GM21367 (cell line): ENCODE measurements at regions not wholly inside any gene's neighbourhood (a gene's known extent, or its start where the extent isn't known, plus 50 kb on each side); places are given as distances from the start of the nearest gene placed in this dataset.
"Not testable (repeated sequence)": the region's sequence is repeated elsewhere in the genome, so short reads cannot be mapped to it uniquely, and the experiment has no call there.

Source experiments
- ATAC-seq: cut with Tn5 transposase; IDR thresholded peaks from one replicate; pipeline ENCODE4 v1.9.1; 2021; ENCODE audit not compliant: unreplicated experiment

GRCh38 chr5:92255605-92256004 lies 872.5 kb upstream of the ARRDC3 start:
- ATAC-seq = not testable (repeated sequence)

GRCh38 chr5:92248518-92248917 lies 865.4 kb upstream of the ARRDC3 start:
- no peak for ATAC-seq

GRCh38 chr5:92242170-92242569 lies 859.1 kb upstream of the ARRDC3 start:
- ATAC-seq = no peak

- ATAC-seq = no peak
Measured at GRCh38 chr5:92237896-92238295, 854.8 kb upstream of the ARRDC3 start.

GRCh38 chr5:92222449-92222848 lies 839.3 kb upstream of the ARRDC3 start:
- no peak for ATAC-seq

- not testable (repeated sequence) for ATAC-seq
Measured at GRCh38 chr5:92216852-92217251, 833.7 kb upstream of the ARRDC3 start.

- no peak for ATAC-seq
Measured at GRCh38 chr5:92215116-92215515, 832.0 kb upstream of the ARRDC3 start.

GRCh38 chr5:92208265-92208664 lies 825.1 kb upstream of the ARRDC3 start:
- ATAC-seq = no peak

- no peak for ATAC-seq
Measured at GRCh38 chr5:92207151-92207550, 824.0 kb upstream of the ARRDC3 start.

- ATAC-seq = no peak
Measured at GRCh38 chr5:92206681-92207080, 823.6 kb upstream of the ARRDC3 start.

- not testable (repeated sequence) for ATAC-seq
Measured at GRCh38 chr5:92199035-92199434, 815.9 kb upstream of the ARRDC3 start.

- ATAC-seq = no peak
Measured at GRCh38 chr5:92181656-92182055, 798.5 kb upstream of the ARRDC3 start.

GRCh38 chr5:92180391-92180790 lies 797.3 kb upstream of the ARRDC3 start:
- ATAC-seq = no peak

GRCh38 chr5:92179651-92180050 lies 796.5 kb upstream of the ARRDC3 start:
- no peak for ATAC-seq

GRCh38 chr5:92177926-92178487 lies 794.9 kb upstream of the ARRDC3 start:
- no peak for ATAC-seq

- no peak for ATAC-seq
Measured at GRCh38 chr5:92163906-92164305, 780.8 kb upstream of the ARRDC3 start.

- no peak for ATAC-seq
Measured at GRCh38 chr5:92147798-92148197, 764.7 kb upstream of the ARRDC3 start.

GRCh38 chr5:92147266-92147665 lies 764.1 kb upstream of the ARRDC3 start:
- ATAC-seq = no peak

- ATAC-seq = no peak
Measured at GRCh38 chr5:92145852-92146251, 762.7 kb upstream of the ARRDC3 start.

GRCh38 chr5:92144824-92145223 lies 761.7 kb upstream of the ARRDC3 start:
- no peak for ATAC-seq

- not testable (repeated sequence) for ATAC-seq
Measured at GRCh38 chr5:92132294-92132908, 749.3 kb upstream of the ARRDC3 start.

GRCh38 chr5:92126182-92126581 lies 743.1 kb upstream of the ARRDC3 start:
- no peak for ATAC-seq

- ATAC-seq = no peak
Measured at GRCh38 chr5:92119110-92119509, 736.0 kb upstream of the ARRDC3 start.
